ENCODE measurements at regions not wholly inside any gene's neighbourhood (a gene's known extent, or its start where the extent isn't known, plus 50 kb on each side); places are given as distances from the start of the nearest gene placed in this dataset.

GRCh38 chr17:71257096-71257495, 863.7 kb upstream of the SOX9 start:
- Histone ChIP-seq H3K4me1 (ENCODE audit: control insufficient read depth, insufficient read depth, low read length) (no peaks in the 10 kb centered on the region), H3K79me1 (ENCODE audit: low read depth in 1 of 2, low read length in 2 of 2) (no peaks in the 10 kb centered on the region), H2AK5ac (ENCODE audit: low read depth, low read length) (no peak overlapping the region), H3K56ac (ENCODE audit: extremely low read depth, insufficient read depth, low read length) (no peak overlapping the region), H3K36me3 (ENCODE audit: control insufficient read depth, insufficient read depth, low read length) (no peaks in the 10 kb centered on the region), H2AK9ac (replicated peaks; ENCODE audit: low read depth, low read length, poor library complexity) (no peak overlapping the region), H4K8ac (ENCODE audit: low read depth in 2 of 2, low read length in 2 of 2) (no peak overlapping the region), H4K91ac (ENCODE audit: insufficient read depth, low read depth, low read length) (no peak overlapping the region), H3K9me3 (ENCODE audit: control insufficient read depth, insufficient read depth, low read length) (no peaks in the 10 kb centered on the region), H3K18ac (ENCODE audit: low read depth, low read length) (no peak overlapping the region), H3K9me1 (ENCODE audit: insufficient read depth, low read length) (no peaks in the 10 kb centered on the region), H4K5ac (ENCODE audit: low read depth, low read length) (no peak overlapping the region), H3K23ac (ENCODE audit: low read depth, low read length) (no peak overlapping the region), H2BK20ac (ENCODE audit: low read depth, low read length) (no peak overlapping the region), H2BK5ac (ENCODE audit: low read depth, low read length, poor library complexity, severe bottlenecking) (no peak overlapping the region), H2BK15ac (ENCODE audit: low read depth, low read length) (no peak overlapping the region), H4K20me1 (ENCODE audit: insufficient read depth, low read length) (no peaks in the 10 kb centered on the region), H3K4ac (ENCODE audit: low read depth, low read length) (no peak overlapping the region), H3K9ac (ENCODE audit: low read depth, low read length) (no peak overlapping the region), H2AFZ (replicated peaks; ENCODE audit: low read length, poor library complexity) (no peak overlapping the region), H3K4me3 (ENCODE audit: insufficient read depth, low read depth, low read length) (no peak overlapping the region), H3K4me2 (ENCODE audit: low read depth, low read length) (no peak overlapping the region), H2BK120ac (ENCODE audit: low read depth, low read length) (no peak overlapping the region), H3K27ac (ENCODE audit: insufficient read depth, low read length) (no peak overlapping the region), H3K14ac (replicated peaks; ENCODE audit: low read depth, low read length) (no peak overlapping the region), H3K27me3 (ENCODE audit: control insufficient read depth, insufficient read depth, low read length) (no peaks in the 10 kb centered on the region)
- POLR2A ChIA-PET (ENCODE audit: unreplicated experiment) = no interaction called here
- intact Hi-C loops (cut with micrococcal nuclease) (no loop called here), in situ Hi-C loops (cut with MboI; ENCODE audit: low sequenced_read_pairs) (no loop called here), dilution Hi-C loops (cut with HindIII; ENCODE audit: low sequenced_read_pairs, unreplicated experiment) (no loop called here)
- CTCF ChIA-PET = interaction anchor here (0.7 kb wide), 1 partner anchor 471 kb away, joined by 4 read pairs; no protein-coding TSS in a partner anchor
- no CpG with 5 or more reads among the region's 2 CpGs for WGBS, 2 experiments (ENCODE audit: extremely low coverage in 2 of 2, insufficient read length in 1 of 2)
- no TSS peak for BruUV-seq (replicated peaks)
- ATAC-seq (ENCODE audit: low read depth) = no peak
- TF ChIP-seq SMC3 (IDR thresholded peaks at IDR 0.05; ENCODE audit: low read depth, low read length) (no peak), CHD1 (IDR thresholded peaks at IDR 0.05; ENCODE audit: low read depth, low read length) (no peak)
- no peak for DNase-seq

Measured in IMR-90 (cell line).